B cell (primary cell): ENCODE measurements at regions not wholly inside any gene's neighbourhood (a gene's known extent, or its start where the extent isn't known, plus 50 kb on each side); places are given as distances from the start of the nearest gene placed in this dataset.

Experiments used
- EZH2 ChIP-seq: IDR thresholded peaks from 2 replicates; pipeline ENCODE4 v1.6.1; 2012; ENCODE audit warnings: borderline replicate concordance, low read depth, mild to moderate bottlenecking, moderate library complexity, low read length; ENCODE audit not compliant: insufficient read depth, poor library complexity, severe bottlenecking
- TF ChIP-seq, protein P1 (sequence below): fragments of 200-600 bp; IDR thresholded peaks from one replicate; pipeline ENCODE4 v1.8.0; 2022; ENCODE audit warnings: antibody characterized with exemption, mild to moderate bottlenecking

- TF ChIP-seq, protein P1, sequence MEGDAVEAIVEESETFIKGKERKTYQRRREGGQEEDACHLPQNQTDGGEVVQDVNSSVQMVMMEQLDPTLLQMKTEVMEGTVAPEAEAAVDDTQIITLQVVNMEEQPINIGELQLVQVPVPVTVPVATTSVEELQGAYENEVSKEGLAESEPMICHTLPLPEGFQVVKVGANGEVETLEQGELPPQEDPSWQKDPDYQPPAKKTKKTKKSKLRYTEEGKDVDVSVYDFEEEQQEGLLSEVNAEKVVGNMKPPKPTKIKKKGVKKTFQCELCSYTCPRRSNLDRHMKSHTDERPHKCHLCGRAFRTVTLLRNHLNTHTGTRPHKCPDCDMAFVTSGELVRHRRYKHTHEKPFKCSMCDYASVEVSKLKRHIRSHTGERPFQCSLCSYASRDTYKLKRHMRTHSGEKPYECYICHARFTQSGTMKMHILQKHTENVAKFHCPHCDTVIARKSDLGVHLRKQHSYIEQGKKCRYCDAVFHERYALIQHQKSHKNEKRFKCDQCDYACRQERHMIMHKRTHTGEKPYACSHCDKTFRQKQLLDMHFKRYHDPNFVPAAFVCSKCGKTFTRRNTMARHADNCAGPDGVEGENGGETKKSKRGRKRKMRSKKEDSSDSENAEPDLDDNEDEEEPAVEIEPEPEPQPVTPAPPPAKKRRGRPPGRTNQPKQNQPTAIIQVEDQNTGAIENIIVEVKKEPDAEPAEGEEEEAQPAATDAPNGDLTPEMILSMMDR = no peak
- TF ChIP-seq EZH2 = no peak
These were observed 234.3 kb downstream of the HS3ST1 start for GRCh38 chr4:11194431-11194830.
